ENCODE measurements at regions not wholly inside any gene's neighbourhood (a gene's known extent, or its start where the extent isn't known, plus 50 kb on each side); places are given as distances from the start of the nearest gene placed in this dataset.

DNA sequence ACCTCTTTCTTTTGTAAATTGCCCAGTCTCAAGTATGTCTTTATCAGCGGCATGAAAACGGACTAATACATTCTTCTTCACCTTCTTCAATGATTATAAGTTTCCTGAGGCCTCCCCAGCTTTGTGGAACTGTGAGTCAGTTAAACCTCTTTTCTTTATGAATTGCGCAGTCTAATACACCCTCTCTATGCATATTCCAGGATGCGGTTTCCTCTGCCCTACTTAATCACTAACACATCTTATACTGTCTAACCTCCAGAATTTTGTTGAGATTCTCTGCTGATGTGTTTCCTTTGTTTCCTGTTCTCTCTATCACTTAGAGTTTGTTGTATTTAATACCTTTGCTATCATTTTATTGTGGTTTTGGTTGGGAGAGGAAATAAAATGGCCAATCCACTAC lies 145.4 kb downstream of the AEBP2 start:
- Histone ChIP-seq H3K4me3 (replicated peaks in 1 of 2; ENCODE audit: low read depth in 1 of 2, low read length in 2 of 2) (no peak overlapping the region), H3K27me3 (ENCODE audit: insufficient read depth, low read length) (no peaks in the 10 kb centered on the region), H3K79me2 (ENCODE audit: insufficient read depth, low read length) (no peaks in the 10 kb centered on the region), H3K27ac (ENCODE audit: low read depth, low read length) (no peak overlapping the region), H2AFZ (ENCODE audit: low read depth, low read length, poor library complexity, severe bottlenecking) (no peak overlapping the region), H3K9me3 (ENCODE audit: control insufficient read depth in 1 of 2, insufficient read depth in 1 of 2, low read depth in 1 of 2, low read length in 2 of 2) (peaks cover 8 to 9% of the 10 kb centered on the region in 2 experiments; a peak in 2 of 4 replicates), H3K9me2 (ENCODE audit: insufficient read depth) (no peaks in the 10 kb centered on the region), H3K36me3 (ENCODE audit: control insufficient read depth in 1 of 2, insufficient read depth in 2 of 2, low read length in 2 of 2) (no peaks in the 10 kb centered on the region), H3K9ac (ENCODE audit: low read length) (no peak overlapping the region), H3K4me2 (ENCODE audit: low read length) (no peak overlapping the region), H4K20me1 (ENCODE audit: insufficient read depth) (no peaks in the 10 kb centered on the region), H3K4me1 (ENCODE audit: control insufficient read depth in 1 of 2, insufficient read depth in 2 of 2, low read length in 2 of 2) (no peaks in the 10 kb centered on the region)
- no peak for TF ChIP-seq SIN3A (IDR thresholded peaks at IDR 0.05; ENCODE audit: low read depth)
- TF ChIP-seq CBX3 (IDR thresholded peaks at IDR 0.05; ENCODE audit: low read depth) = no peak
- RAD21 ChIA-PET (ENCODE audit: low non-redundant PET in 1 of 2, low total read pairs in 2 of 2, uncharacterized antibody in 2 of 2, unreplicated experiment in 2 of 2) = no interaction called here
- DNase-seq (ENCODE audit: low read depth, low spot score) = no peak
- POLR2A ChIA-PET = no interaction called here
- ATAC-seq = no peak
- CTCF ChIA-PET = no interaction called here
- no TSS peak for BruUV-seq (replicated peaks)
- intact Hi-C loops (cut with micrococcal nuclease) = loop anchor here (5.0 kb wide), 1 partner anchor 838 kb away; no protein-coding TSS in a partner anchor

DNA sequence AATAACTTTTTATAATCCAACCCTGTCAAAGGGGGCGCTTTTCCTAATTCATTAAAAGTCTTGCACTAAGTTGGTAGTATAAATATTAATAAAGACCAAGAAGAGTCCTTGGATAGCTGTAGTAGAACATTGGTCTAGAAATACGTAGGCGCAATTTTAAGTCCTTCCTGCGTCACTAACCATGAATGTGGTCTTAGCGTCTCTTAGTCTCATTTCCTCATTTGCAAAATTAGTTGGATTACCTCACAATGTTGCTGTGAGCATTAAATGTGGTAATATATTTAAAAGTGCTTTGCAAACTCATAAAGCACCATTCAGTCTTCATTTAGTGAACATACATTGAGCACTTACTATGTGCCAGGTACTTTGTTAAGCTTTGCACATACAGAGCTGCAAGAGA lies 149.7 kb downstream of the AEBP2 start:
- H3K27ac ChIP-seq (ENCODE audit: low read depth, low read length) = no peak overlapping the region
- ATAC-seq (no peak), DNase-seq (ENCODE audit: low read depth, low spot score) (no peak)
- no peaks in the 10 kb centered on the region for H3K9me2 ChIP-seq (ENCODE audit: insufficient read depth)
- ChIA-PET RAD21 (ENCODE audit: low non-redundant PET in 1 of 2, low total read pairs in 2 of 2, uncharacterized antibody in 2 of 2, unreplicated experiment in 2 of 2) (no interaction called here), CTCF (no interaction called here), POLR2A (no interaction called here)
- H3K9ac ChIP-seq (ENCODE audit: low read length) = no peak overlapping the region
- no peaks in the 10 kb centered on the region for H3K4me1 ChIP-seq (ENCODE audit: control insufficient read depth in 1 of 2, insufficient read depth in 2 of 2, low read length in 2 of 2)
- H3K4me3 ChIP-seq (replicated peaks in 1 of 2; ENCODE audit: low read depth in 1 of 2, low read length in 2 of 2) = no peak overlapping the region
- no peak overlapping the region for H3K4me2 ChIP-seq (ENCODE audit: low read length)
- no peaks in the 10 kb centered on the region for H3K36me3 ChIP-seq (ENCODE audit: control insufficient read depth in 1 of 2, insufficient read depth in 2 of 2, low read length in 2 of 2)
- no peaks in the 10 kb centered on the region for H3K79me2 ChIP-seq (ENCODE audit: insufficient read depth, low read length)
- no peaks in the 10 kb centered on the region for H3K27me3 ChIP-seq (ENCODE audit: insufficient read depth, low read length)
- BruUV-seq (replicated peaks) = no TSS peak
- H2AFZ ChIP-seq (ENCODE audit: low read depth, low read length, poor library complexity, severe bottlenecking) = no peak overlapping the region
- TF ChIP-seq, protein P1, sequence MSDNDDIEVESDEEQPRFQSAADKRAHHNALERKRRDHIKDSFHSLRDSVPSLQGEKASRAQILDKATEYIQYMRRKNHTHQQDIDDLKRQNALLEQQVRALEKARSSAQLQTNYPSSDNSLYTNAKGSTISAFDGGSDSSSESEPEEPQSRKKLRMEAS (IDR thresholded peaks at IDR 0.05) = no peak
- TF ChIP-seq SIN3A (IDR thresholded peaks at IDR 0.05; ENCODE audit: low read depth) (no peak), EGR1 (IDR thresholded peaks at IDR 0.05; ENCODE audit: low read depth) (no peak), ZNF274 (IDR thresholded peaks at IDR 0.05; ENCODE audit: low read depth, low read length) (no peak), FOSL1 (IDR thresholded peaks at IDR 0.05; ENCODE audit: low read depth) (no peak), SP1 (IDR thresholded peaks at IDR 0.05; ENCODE audit: low read depth) (no peak), EZH2phosphoT487 (IDR thresholded peaks at IDR 0.05; ENCODE audit: borderline replicate concordance) (no peak), ELF1 (IDR thresholded peaks at IDR 0.05; ENCODE audit: borderline replicate concordance, low read depth) (no peak), POLR2A (IDR thresholded peaks at IDR 0.05; ENCODE audit: borderline replicate concordance, extremely low read depth, insufficient read depth, insufficient read length) (no peak), RAD21 (IDR thresholded peaks at IDR 0.05; ENCODE audit: low read depth) (no peak)
- TF ChIP-seq, protein P2, sequence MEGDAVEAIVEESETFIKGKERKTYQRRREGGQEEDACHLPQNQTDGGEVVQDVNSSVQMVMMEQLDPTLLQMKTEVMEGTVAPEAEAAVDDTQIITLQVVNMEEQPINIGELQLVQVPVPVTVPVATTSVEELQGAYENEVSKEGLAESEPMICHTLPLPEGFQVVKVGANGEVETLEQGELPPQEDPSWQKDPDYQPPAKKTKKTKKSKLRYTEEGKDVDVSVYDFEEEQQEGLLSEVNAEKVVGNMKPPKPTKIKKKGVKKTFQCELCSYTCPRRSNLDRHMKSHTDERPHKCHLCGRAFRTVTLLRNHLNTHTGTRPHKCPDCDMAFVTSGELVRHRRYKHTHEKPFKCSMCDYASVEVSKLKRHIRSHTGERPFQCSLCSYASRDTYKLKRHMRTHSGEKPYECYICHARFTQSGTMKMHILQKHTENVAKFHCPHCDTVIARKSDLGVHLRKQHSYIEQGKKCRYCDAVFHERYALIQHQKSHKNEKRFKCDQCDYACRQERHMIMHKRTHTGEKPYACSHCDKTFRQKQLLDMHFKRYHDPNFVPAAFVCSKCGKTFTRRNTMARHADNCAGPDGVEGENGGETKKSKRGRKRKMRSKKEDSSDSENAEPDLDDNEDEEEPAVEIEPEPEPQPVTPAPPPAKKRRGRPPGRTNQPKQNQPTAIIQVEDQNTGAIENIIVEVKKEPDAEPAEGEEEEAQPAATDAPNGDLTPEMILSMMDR (IDR thresholded peaks at IDR 0.05 in 2 of 3, conservative IDR thresholded peaks at IDR 0.05 in 1 of 3; ENCODE audit: borderline replicate concordance in 1 of 3, insufficient read depth in 1 of 3, low read depth in 2 of 3, low read length in 2 of 3) = no peak
- TF ChIP-seq, protein P3, sequence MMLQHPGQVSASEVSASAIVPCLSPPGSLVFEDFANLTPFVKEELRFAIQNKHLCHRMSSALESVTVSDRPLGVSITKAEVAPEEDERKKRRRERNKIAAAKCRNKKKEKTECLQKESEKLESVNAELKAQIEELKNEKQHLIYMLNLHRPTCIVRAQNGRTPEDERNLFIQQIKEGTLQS (IDR thresholded peaks at IDR 0.05) = no peak
- intact Hi-C loops (cut with micrococcal nuclease) = loop anchor here (1.0 kb wide), 1 partner anchor 31 kb away; no protein-coding TSS in a partner anchor
- H4K20me1 ChIP-seq (ENCODE audit: insufficient read depth) = no peaks in the 10 kb centered on the region
- no peaks in the 10 kb centered on the region for H3K9me3 ChIP-seq (ENCODE audit: control insufficient read depth in 1 of 2, insufficient read depth in 1 of 2, low read depth in 1 of 2, low read length in 2 of 2)
